HG02642 (cell line): ENCODE measurements at regions not wholly inside any gene's neighbourhood (a gene's known extent, or its start where the extent isn't known, plus 50 kb on each side); places are given as distances from the start of the nearest gene placed in this dataset.
"Not testable (repeated sequence)": the region's sequence is repeated elsewhere in the genome, so short reads cannot be mapped to it uniquely, and the experiment has no call there.

Experiments
- ATAC-seq: cut with Tn5 transposase; IDR thresholded peaks from one replicate; pipeline ENCODE4 v1.9.1; 2021; ENCODE audit warnings: mild to moderate bottlenecking; ENCODE audit not compliant: unreplicated experiment, poor library complexity

GRCh38 chr15:62904041-62904910, 138.3 kb upstream of the TPM1 start:
- ATAC-seq, result no peak

GRCh38 chr15:62906627-62907026, 135.9 kb upstream of the TPM1 start:
- no peak for ATAC-seq

- no peak for ATAC-seq
Measured at GRCh38 chr15:62907275-62907674, 135.3 kb upstream of the TPM1 start.

GRCh38 chr15:62908341-62908740, 134.2 kb upstream of the TPM1 start:
- not testable (repeated sequence) for ATAC-seq

GRCh38 chr15:62909257-62909656, 133.3 kb upstream of the TPM1 start:
- ATAC-seq, result no peak

GRCh38 chr15:62912282-62912681, 130.3 kb upstream of the TPM1 start:
- ATAC-seq, result no peak

- no peak for ATAC-seq
Measured at GRCh38 chr15:62912808-62913207, 129.7 kb upstream of the TPM1 start.

- ATAC-seq, result no peak
Measured at GRCh38 chr15:62913246-62913645, 129.3 kb upstream of the TPM1 start.

GRCh38 chr15:62914461-62915079, 128.0 kb upstream of the TPM1 start:
- no peak for ATAC-seq

GRCh38 chr15:62920682-62921502, 121.7 kb upstream of the TPM1 start:
- no peak for ATAC-seq

- no peak for ATAC-seq
Measured at GRCh38 chr15:62922514-62922913, 120.0 kb upstream of the TPM1 start.

- ATAC-seq, result no peak
Measured at GRCh38 chr15:62925875-62926274, 116.7 kb upstream of the TPM1 start.

GRCh38 chr15:62927196-62927595, 115.4 kb upstream of the TPM1 start:
- ATAC-seq, result no peak

- ATAC-seq, result no peak
Measured at GRCh38 chr15:62927836-62928235, 114.7 kb upstream of the TPM1 start.

GRCh38 chr15:62928242-62928999, 114.1 kb upstream of the TPM1 start:
- no peak for ATAC-seq

- no peak for ATAC-seq
Measured at GRCh38 chr15:62929000-62929357, 113.6 kb upstream of the TPM1 start.

GRCh38 chr15:62931650-62932049, 110.9 kb upstream of the TPM1 start:
- ATAC-seq, result no peak

- ATAC-seq, result no peak
Measured at GRCh38 chr15:62932436-62932835, 110.1 kb upstream of the TPM1 start.

GRCh38 chr15:62933386-62933785, 109.2 kb upstream of the TPM1 start:
- ATAC-seq, result no peak

GRCh38 chr15:62934236-62934971, 108.1 kb upstream of the TPM1 start:
- ATAC-seq, result no peak
